ENCODE measurements at regions not wholly inside any gene's neighbourhood (a gene's known extent, or its start where the extent isn't known, plus 50 kb on each side); places are given as distances from the start of the nearest gene placed in this dataset.

DNA sequence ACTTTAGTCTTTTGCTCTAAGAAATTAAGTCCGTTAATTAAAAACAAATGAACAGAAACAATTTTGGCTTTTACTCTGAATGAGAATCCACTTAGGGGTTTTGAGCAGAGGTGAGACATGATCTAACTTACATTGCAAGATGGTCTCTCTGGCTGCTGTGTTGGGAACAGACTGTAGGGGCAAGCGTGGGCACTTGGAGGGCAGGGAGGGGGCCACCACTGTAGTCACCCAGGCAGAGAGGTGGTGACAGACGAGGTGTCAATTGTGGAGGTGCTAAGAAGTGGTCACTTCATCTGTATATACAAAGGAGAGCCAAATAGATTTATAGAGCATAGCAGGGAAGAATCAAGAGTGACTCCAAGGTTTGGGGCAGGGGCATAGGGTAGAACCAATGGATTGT, 71.1 kb upstream of the IRF2BP2 start:
- Histone ChIP-seq H3K36me3 (ENCODE audit: control insufficient read depth, insufficient read depth, low read length) (no peaks in the 10 kb centered on the region), H3K9me3 (ENCODE audit: control insufficient read depth, low read length) (no peaks in the 10 kb centered on the region), H3K9ac (ENCODE audit: low read length) (no peak overlapping the region), H3K4me3 (ENCODE audit: low read length) (no peak overlapping the region), H3K27me3 (ENCODE audit: control insufficient read depth, insufficient read depth, low read length) (no peaks in the 10 kb centered on the region), H3K4me1 (ENCODE audit: control insufficient read depth, insufficient read depth, low read length) (peaks cover 11% of the 10 kb centered on the region)

DNA sequence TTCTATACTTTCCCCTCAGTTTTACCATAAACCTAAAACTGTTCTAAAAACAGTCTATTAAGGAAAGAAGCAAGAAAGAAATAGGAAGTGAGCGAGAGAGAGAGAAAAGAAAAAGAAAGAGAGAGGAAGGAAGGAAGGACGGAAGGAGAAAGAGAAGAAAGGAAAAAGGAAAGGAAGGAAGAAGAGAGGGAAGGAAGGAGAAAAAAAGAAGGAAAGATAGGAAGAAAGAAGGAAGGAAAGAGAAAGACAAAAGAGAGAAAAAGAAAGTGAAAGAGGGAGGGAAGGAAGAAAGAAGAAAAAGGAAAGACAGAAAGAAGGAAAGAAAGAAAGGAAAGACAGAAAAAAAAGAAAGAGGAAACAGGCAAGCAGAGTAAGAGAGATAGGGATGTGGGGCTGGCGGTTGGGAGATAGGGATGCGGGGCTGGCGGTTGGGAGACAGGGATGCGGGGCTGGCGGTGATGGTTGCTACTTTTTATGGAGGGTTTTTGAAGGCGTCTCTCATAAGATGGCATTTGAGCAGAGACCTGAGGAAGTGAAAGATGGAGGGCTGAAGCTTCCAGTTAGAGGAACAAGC, 70.4 kb upstream of the IRF2BP2 start:
- H3K9ac ChIP-seq (ENCODE audit: low read length) = no peak overlapping the region
- no peaks in the 10 kb centered on the region for H3K27me3 ChIP-seq (ENCODE audit: control insufficient read depth, insufficient read depth, low read length)
- H3K9me3 ChIP-seq (ENCODE audit: control insufficient read depth, low read length) = no peaks in the 10 kb centered on the region
- no peaks in the 10 kb centered on the region for H3K36me3 ChIP-seq (ENCODE audit: control insufficient read depth, insufficient read depth, low read length)
- peaks cover 17% of the 10 kb centered on the region for H3K4me1 ChIP-seq (ENCODE audit: control insufficient read depth, insufficient read depth, low read length)
- H3K4me3 ChIP-seq (ENCODE audit: low read length) = no peak overlapping the region

DNA sequence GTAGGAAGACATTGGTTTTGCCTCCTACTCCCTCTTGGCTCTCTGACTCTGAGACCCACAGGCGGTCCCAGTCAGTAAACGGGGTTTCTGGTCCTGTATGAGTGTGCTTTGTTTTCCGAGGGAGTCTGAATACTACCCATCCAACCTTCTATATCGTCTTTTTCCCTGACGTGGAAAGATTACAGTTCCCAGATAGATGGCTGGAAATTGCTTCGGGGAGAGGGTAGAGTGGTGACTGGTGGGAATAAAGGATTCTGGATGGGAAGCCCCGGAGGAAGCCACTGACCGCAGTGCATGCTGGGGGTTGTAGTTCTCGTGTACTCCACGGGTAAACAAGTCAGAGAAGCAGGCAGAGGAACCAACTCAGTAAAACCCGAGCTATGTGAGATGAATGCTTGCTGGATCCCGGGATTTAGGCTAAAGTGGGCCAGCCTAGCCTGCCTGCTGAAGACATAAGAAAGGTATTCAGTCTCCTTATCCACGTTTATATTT, 66.2 kb upstream of the IRF2BP2 start:
- Histone ChIP-seq H3K4me3 (ENCODE audit: low read length) (peak overlapping the region; percentile 64), H3K9ac (ENCODE audit: low read length) (peak overlapping the region; percentile 54), H3K4me1 (ENCODE audit: control insufficient read depth, insufficient read depth, low read length) (peaks cover 17% of the 10 kb centered on the region), H3K9me3 (ENCODE audit: control insufficient read depth, low read length) (no peaks in the 10 kb centered on the region), H3K27me3 (ENCODE audit: control insufficient read depth, insufficient read depth, low read length) (no peaks in the 10 kb centered on the region), H3K36me3 (ENCODE audit: control insufficient read depth, insufficient read depth, low read length) (no peaks in the 10 kb centered on the region)

DNA sequence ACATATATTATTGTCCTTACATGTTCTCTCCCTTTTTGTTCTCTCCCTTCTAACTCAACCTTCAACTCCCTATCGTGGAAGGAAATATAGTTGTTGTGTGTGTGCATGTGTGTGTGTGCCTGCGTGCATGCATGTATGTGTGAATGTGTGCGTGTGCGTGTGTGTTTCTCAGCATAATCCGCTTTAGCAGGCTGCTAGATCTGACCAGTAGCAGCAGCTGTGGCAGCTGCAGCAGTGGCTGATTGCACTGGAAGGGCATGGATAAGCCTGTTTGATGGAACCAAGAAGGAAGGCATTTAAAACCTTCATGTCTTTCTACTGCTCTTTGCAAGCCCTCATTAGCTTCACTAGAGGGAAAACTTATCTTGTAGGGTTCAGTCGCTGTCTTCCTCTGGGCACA, 65.6 kb upstream of the IRF2BP2 start:
- Histone ChIP-seq H3K4me1 (ENCODE audit: control insufficient read depth, insufficient read depth, low read length) (peaks cover 20% of the 10 kb centered on the region), H3K36me3 (ENCODE audit: control insufficient read depth, insufficient read depth, low read length) (no peaks in the 10 kb centered on the region), H3K9me3 (ENCODE audit: control insufficient read depth, low read length) (no peaks in the 10 kb centered on the region), H3K9ac (ENCODE audit: low read length) (peak overlapping the region; percentile 54), H3K4me3 (ENCODE audit: low read length) (no peak overlapping the region), H3K27me3 (ENCODE audit: control insufficient read depth, insufficient read depth, low read length) (no peaks in the 10 kb centered on the region)

DNA sequence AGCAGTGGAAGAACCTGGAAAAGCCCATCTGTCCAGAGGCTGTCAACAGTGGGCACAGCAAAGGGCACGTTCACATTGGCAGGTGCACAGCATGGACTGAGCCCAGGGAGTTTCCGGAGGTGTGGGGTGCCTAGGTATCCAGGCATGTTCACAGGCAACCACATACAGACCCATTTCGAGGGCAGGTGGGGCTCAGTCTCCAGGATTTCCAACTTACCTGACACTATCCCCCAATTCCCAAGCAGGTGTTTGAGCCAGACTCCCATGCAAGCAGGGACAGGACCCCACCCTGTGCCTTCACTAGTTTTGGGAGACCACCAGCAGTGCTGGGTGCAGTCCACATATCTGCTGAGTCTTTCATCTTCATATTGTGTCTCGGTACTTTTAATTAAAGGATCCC, 65.0 kb upstream of the IRF2BP2 start:
- H3K4me3 ChIP-seq (ENCODE audit: low read length) = no peak overlapping the region
- no peaks in the 10 kb centered on the region for H3K36me3 ChIP-seq (ENCODE audit: control insufficient read depth, insufficient read depth, low read length)
- H3K9me3 ChIP-seq (ENCODE audit: control insufficient read depth, low read length) = no peaks in the 10 kb centered on the region
- H3K9ac ChIP-seq (ENCODE audit: low read length) = no peak overlapping the region
- H3K27me3 ChIP-seq (ENCODE audit: control insufficient read depth, insufficient read depth, low read length) = no peaks in the 10 kb centered on the region
- peaks cover 26% of the 10 kb centered on the region for H3K4me1 ChIP-seq (ENCODE audit: control insufficient read depth, insufficient read depth, low read length)

DNA sequence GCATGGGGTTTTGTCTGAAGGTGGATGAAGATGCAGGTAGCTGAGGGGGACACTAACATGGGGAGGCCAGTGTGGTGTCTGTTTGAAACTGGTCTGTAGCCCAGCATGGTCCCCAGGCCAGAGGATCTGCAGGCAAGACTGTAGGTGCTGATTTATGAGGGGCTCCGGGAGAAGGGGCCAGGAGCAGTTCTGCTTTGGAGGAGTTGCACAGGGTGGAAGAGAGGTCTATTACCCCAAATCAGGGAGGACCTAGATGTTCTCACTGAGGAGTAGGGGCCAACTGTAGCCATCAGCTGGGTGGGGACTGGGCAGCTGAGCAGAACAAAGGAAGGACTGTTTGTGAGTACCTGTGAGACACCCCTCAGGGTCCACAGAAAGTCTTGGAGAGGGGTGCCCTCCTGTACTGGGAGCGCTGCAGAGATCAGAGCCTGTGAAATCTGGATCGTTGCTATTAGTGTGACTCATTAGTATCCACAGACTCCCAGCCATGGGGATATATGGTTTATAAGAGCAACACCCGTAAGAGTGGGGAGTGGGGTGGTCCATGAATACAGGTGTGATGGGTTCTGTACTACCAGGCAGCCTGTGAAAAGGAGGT, 64.3 kb upstream of the IRF2BP2 start:
- Histone ChIP-seq H3K9ac (ENCODE audit: low read length) (no peak overlapping the region), H3K27me3 (ENCODE audit: control insufficient read depth, insufficient read depth, low read length) (no peaks in the 10 kb centered on the region), H3K4me1 (ENCODE audit: control insufficient read depth, insufficient read depth, low read length) (peaks cover 27% of the 10 kb centered on the region), H3K9me3 (ENCODE audit: control insufficient read depth, low read length) (no peaks in the 10 kb centered on the region), H3K4me3 (ENCODE audit: low read length) (no peak overlapping the region), H3K36me3 (ENCODE audit: control insufficient read depth, insufficient read depth, low read length) (no peaks in the 10 kb centered on the region)

DNA sequence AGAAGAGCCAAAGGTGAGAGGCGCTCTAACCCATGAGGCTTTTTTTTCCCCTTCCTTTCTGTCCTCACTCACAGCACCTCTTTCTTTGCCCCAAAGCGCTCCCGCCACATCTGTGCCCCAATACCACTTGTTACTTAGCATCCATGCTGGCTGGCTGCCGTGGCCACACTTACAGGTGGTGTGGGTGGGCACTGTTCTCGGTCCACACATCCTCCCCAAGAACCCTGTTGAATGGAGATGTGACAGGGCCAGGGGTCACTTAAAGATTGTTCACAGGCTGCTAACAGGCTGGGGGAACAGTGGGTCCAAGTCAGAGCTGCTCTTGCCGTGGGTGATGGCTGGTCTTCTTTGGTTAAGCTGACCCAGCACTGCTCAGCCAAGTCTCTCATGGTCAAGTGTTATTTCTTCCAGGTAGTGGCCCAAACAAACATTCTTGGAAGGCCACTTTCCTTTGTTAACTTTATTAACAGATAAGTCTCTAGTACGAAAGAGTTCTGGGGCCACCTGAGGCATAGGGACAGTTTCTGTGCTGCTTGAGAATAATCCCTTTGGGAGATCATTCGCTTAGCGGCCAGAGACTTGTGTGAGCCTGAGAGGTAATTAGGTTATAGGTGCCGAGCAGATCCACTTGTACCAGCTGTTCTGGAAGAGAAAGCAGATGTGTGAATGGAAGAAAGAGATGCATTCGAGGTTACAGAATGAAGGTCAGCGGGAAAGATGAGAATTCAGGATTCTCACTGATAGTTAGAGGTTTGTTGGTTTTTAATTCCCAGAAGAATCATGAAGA, 62.6 kb upstream of the IRF2BP2 start:
- H3K36me3 ChIP-seq (ENCODE audit: control insufficient read depth, insufficient read depth, low read length) = no peaks in the 10 kb centered on the region
- peaks cover 27% of the 10 kb centered on the region for H3K4me1 ChIP-seq (ENCODE audit: control insufficient read depth, insufficient read depth, low read length)
- no peaks in the 10 kb centered on the region for H3K27me3 ChIP-seq (ENCODE audit: control insufficient read depth, insufficient read depth, low read length)
- H3K9me3 ChIP-seq (ENCODE audit: control insufficient read depth, low read length) = no peaks in the 10 kb centered on the region
- no peak overlapping the region for H3K9ac ChIP-seq (ENCODE audit: low read length)
- H3K4me3 ChIP-seq (ENCODE audit: low read length) = no peak overlapping the region

DNA sequence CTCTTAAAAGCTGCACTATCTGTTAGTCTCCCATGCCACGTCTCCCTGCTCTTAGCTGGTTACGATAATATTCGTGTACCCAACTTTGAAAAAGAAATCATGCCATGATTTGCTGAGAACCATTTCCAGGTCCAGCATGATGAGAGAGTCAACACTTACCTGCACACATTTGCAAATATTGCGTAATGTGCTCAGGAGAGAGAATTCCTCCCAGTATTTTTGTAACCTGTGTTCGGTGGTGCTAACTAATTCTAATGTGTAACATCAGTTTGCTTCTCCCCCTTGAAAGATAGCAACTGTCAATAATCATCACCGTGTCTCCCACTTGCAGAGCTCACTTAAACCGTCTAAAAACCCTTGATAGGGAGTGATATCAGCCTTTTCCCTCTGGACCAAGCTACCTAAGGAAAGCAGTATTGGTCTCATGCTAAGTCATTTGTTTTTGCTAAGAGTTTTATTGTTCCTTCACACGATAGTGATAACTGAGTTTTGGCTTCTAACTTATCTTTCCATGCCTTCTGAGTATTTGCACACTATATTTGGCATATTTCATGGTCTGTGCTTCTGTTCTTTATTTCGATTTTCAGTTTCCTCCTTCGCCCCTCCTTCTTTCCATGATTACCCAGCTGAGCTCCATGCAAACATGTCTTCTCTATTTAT, 61.1 kb upstream of the IRF2BP2 start:
- no peak overlapping the region for H3K4me3 ChIP-seq (ENCODE audit: low read length)
- H3K36me3 ChIP-seq (ENCODE audit: control insufficient read depth, insufficient read depth, low read length) = no peaks in the 10 kb centered on the region
- H3K9ac ChIP-seq (ENCODE audit: low read length) = peak overlapping the region; percentile 32
- H3K27me3 ChIP-seq (ENCODE audit: control insufficient read depth, insufficient read depth, low read length) = no peaks in the 10 kb centered on the region
- no peaks in the 10 kb centered on the region for H3K9me3 ChIP-seq (ENCODE audit: control insufficient read depth, low read length)
- peaks cover 23% of the 10 kb centered on the region for H3K4me1 ChIP-seq (ENCODE audit: control insufficient read depth, insufficient read depth, low read length)

DNA sequence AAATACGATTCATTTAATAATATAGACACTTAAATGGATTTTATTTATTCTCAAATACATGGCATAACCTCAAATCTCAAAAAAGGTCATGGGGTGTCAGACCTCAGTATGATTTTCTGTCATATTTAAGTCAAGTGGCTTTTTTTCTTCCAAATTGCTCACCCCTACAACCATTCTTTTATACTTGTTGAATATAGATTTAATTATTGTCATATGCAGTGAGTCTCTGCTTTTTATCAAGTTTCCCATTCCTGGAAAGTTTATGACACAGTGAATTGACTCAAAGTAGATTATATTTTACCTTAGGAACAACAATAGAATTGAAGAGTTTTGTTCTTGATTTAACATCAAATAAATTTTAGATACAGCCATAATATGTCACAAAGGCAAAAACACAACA, 59.5 kb upstream of the IRF2BP2 start:
- H3K4me3 ChIP-seq (ENCODE audit: low read length) = no peak overlapping the region
- H3K27me3 ChIP-seq (ENCODE audit: control insufficient read depth, insufficient read depth, low read length) = no peaks in the 10 kb centered on the region
- H3K9me3 ChIP-seq (ENCODE audit: control insufficient read depth, low read length) = no peaks in the 10 kb centered on the region
- no peaks in the 10 kb centered on the region for H3K36me3 ChIP-seq (ENCODE audit: control insufficient read depth, insufficient read depth, low read length)
- no peak overlapping the region for H3K9ac ChIP-seq (ENCODE audit: low read length)
- H3K4me1 ChIP-seq (ENCODE audit: control insufficient read depth, insufficient read depth, low read length) = peaks cover 16% of the 10 kb centered on the region

DNA sequence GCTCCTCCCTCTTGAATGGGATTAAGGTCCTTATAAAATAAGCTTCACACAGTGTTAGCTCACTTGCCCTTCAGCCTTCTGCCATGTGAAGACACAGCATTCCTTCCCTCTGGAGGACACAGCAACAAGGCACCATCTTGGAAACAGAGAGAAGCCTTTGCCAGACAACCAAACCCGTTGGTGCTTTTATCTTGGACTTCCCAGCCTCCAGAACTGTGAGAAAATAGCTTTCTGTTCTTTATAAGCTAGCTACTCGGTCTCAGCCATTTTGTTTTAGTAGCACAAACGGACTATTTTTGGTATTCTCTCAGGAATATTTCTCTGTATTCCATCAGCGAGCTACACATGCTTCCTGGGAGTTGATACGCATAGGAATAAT, 58.6 kb upstream of the IRF2BP2 start:
- Histone ChIP-seq H3K27me3 (ENCODE audit: control insufficient read depth, insufficient read depth, low read length) (no peaks in the 10 kb centered on the region), H3K9me3 (ENCODE audit: control insufficient read depth, low read length) (no peaks in the 10 kb centered on the region), H3K36me3 (ENCODE audit: control insufficient read depth, insufficient read depth, low read length) (no peaks in the 10 kb centered on the region), H3K4me1 (ENCODE audit: control insufficient read depth, insufficient read depth, low read length) (peaks cover 16% of the 10 kb centered on the region), H3K4me3 (ENCODE audit: low read length) (no peak overlapping the region), H3K9ac (ENCODE audit: low read length) (no peak overlapping the region)

DNA sequence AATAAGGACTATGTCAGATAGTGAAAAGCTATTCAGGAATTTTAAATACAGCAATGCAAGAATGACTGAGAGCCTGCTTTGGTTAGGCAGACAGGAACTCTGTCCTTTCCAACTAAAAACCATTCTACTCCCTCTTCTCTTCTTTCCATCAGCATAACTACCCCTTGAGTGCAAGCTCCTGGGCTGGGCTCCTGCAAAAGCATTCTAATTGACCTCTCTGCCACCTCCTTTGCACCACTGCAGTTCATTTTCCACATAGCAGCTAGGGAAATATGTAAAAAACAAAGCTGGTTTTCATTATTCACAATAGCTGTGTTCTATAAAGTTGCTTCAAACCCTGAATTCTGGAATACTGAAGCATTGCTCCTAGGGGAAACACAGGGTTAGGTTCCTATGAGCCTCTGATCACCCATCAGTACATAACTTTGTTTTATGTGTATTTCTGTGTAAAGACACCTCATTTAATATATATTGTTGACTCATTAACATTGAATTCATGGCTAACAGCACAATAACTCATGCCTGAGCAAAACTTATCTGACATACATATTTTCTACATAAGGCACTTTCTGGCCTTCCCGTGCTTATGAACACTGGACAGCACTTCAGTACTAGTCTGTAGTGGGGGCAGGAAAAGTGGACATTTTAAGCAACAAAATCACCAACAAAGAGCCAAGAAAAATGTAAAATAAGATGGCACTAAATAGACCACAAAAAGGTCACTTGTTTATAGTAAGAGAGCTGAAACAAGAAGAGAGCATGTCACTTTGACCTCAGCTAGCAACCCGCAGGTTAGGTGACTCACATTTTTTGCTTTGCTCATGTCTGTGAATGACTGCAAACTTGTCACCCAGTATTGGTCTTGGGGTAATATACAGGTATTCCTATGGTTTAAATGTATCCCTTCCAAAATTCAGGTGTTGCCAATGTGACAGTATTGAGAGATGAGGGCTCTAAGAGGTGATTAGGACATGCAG, 57.9 kb upstream of the IRF2BP2 start:
- peaks cover 16% of the 10 kb centered on the region for H3K4me1 ChIP-seq (ENCODE audit: control insufficient read depth, insufficient read depth, low read length)
- no peak overlapping the region for H3K4me3 ChIP-seq (ENCODE audit: low read length)
- no peaks in the 10 kb centered on the region for H3K9me3 ChIP-seq (ENCODE audit: control insufficient read depth, low read length)
- no peaks in the 10 kb centered on the region for H3K36me3 ChIP-seq (ENCODE audit: control insufficient read depth, insufficient read depth, low read length)
- H3K9ac ChIP-seq (ENCODE audit: low read length) = no peak overlapping the region
- H3K27me3 ChIP-seq (ENCODE audit: control insufficient read depth, insufficient read depth, low read length) = no peaks in the 10 kb centered on the region
